Smooth muscle cell (in vitro differentiated cells): ENCODE measurements at regions not wholly inside any gene's neighbourhood (a gene's known extent, or its start where the extent isn't known, plus 50 kb on each side); places are given as distances from the start of the nearest gene placed in this dataset.

Experiments used
- DNase-seq: peaks from one replicate; lab custom pipeline; 2025; ENCODE audit not compliant: unreplicated experiment; lab: John Stamatoyannopoulos, UW
- H2AFZ ChIP-seq: fragments of 200-600 bp; sonication (generic); 2 replicates; pipeline ENCODE4 v1.6.0; 2016; ENCODE audit warnings: antibody characterized with exemption, low read depth, mild to moderate bottlenecking
- H3F3A ChIP-seq: fragments of 200-600 bp; sonication (generic); 2 replicates; pipeline ENCODE4 v1.6.0; 2017; ENCODE audit warnings: antibody characterized with exemption, low read depth
- H3K27ac ChIP-seq: fragments of 200-600 bp; sonication (generic); 2 replicates; pipeline ENCODE4 v1.5.1; 2016; ENCODE audit warnings: low read depth, mild to moderate bottlenecking
- H3K27me3 ChIP-seq: fragments of 200-600 bp; sonication (generic); 2 replicates; pipeline ENCODE4 v1.6.1; 2016; ENCODE audit warnings: low read depth, mild to moderate bottlenecking
- H3K36me3 ChIP-seq: fragments of 200-600 bp; sonication (generic); 2 replicates; pipeline ENCODE4 v1.5.1; 2016; ENCODE audit warnings: low read depth
- H3K4me1 ChIP-seq: fragments of 200-600 bp; sonication (generic); 2 replicates; pipeline ENCODE4 v1.5.1; 2016; ENCODE audit warnings: low read depth
- H3K4me2 ChIP-seq: fragments of 200-600 bp; sonication (generic); 2 replicates; pipeline ENCODE4 v1.6.0; 2016; ENCODE audit warnings: mild to moderate bottlenecking
- H3K4me3 ChIP-seq: fragments of 200-600 bp; sonication (generic); 2 replicates; pipeline ENCODE4 v1.5.1; 2016; ENCODE audit warnings: mild to moderate bottlenecking
- H3K79me2 ChIP-seq: fragments of 200-600 bp; sonication (generic); 2 replicates; pipeline ENCODE4 v1.6.0; 2016; ENCODE audit warnings: low read depth, mild to moderate bottlenecking
- H3K9ac ChIP-seq: fragments of 200-600 bp; sonication (generic); 2 replicates; pipeline ENCODE4 v1.6.0; 2016; ENCODE audit warnings: low read depth
- H3K9me3 ChIP-seq: fragments of 200-600 bp; sonication (generic); replicated peaks from 2 replicates; pipeline ENCODE4 v1.5.1; 2016; ENCODE audit warnings: low read depth
- H4K20me1 ChIP-seq: fragments of 200-600 bp; sonication (generic); 2 replicates; pipeline ENCODE4 v1.6.0; 2016; ENCODE audit warnings: low read depth
- CTCF ChIP-seq: fragments of 200-600 bp; sonication (generic); IDR thresholded peaks from 2 replicates; pipeline ENCODE4 v1.5.1; 2017; ENCODE audit warnings: borderline replicate concordance, mild to moderate bottlenecking, antibody characterized with exemption; ENCODE audit not compliant: insufficient read depth, poor library complexity, severe bottlenecking
- WGBS: methylation state at CpG from one replicate; pipeline ENCODE4 v1.1.7; 2016; ENCODE audit warnings: low lambda C conversion rate; 5-methylcytosine and 5-hydroxymethylcytosine counted together

DNA sequence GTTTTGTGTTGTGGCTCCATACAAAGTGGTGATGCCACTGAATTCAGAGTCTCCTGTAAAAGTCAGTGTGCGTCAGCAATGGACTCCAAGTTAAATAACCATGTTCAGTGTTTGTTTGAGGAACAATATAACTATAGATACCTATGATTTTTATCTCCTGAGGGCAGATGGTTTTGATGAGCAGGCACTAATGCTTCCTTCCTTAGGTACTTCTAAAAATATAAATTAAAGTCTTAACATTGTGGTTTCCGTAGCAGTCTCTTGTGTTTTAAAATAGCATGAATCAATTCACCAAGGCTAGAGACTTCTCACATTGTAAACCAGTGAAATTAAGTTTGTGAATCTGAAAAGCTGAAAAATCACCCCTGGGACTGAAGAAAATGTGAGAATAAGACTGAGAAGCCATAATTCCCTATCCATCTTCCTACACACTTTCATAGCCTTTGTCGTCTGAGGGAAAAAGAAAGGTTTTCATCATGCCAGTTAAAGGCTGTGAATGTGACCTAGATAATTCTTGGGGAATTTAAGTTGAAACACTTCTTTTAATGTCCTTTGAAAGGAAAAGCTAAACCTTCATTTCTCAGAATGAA lies 1502.9 kb downstream of the CDH11 start:
- Histone ChIP-seq H3K9me3 (no peaks in the 10 kb centered on the region), H2AFZ (no peak overlapping the region), H3K4me3 (no peak overlapping the region), H4K20me1 (no peaks in the 10 kb centered on the region), H3K27me3 (no peaks in the 10 kb centered on the region), H3K4me1 (no peaks in the 10 kb centered on the region), H3K27ac (no peak overlapping the region), H3K36me3 (no peaks in the 10 kb centered on the region), H3K4me2 (no peak overlapping the region), H3K9ac (no peak overlapping the region), H3K79me2 (no peaks in the 10 kb centered on the region), H3F3A (no peaks in the 10 kb centered on the region)
- no peak for TF ChIP-seq CTCF
- no peak for DNase-seq
- WGBS = 95% methylated on average over 3 of the region's 3 CpGs

- Histone ChIP-seq H3K9ac (no peak overlapping the region), H4K20me1 (no peaks in the 10 kb centered on the region), H2AFZ (no peak overlapping the region), H3F3A (no peaks in the 10 kb centered on the region), H3K27ac (no peak overlapping the region), H3K27me3 (no peaks in the 10 kb centered on the region), H3K4me2 (no peak overlapping the region), H3K79me2 (no peaks in the 10 kb centered on the region), H3K36me3 (no peaks in the 10 kb centered on the region), H3K4me1 (peaks cover 6% of the 10 kb centered on the region), H3K9me3 (no peaks in the 10 kb centered on the region), H3K4me3 (no peak overlapping the region)
- 95% methylated on average over 16 of the region's 16 CpGs for WGBS
- no peak for DNase-seq
- no peak for TF ChIP-seq CTCF
These were observed 1503.7 kb downstream of the CDH11 start for GRCh38 chr16:63617990-63618763.

DNA sequence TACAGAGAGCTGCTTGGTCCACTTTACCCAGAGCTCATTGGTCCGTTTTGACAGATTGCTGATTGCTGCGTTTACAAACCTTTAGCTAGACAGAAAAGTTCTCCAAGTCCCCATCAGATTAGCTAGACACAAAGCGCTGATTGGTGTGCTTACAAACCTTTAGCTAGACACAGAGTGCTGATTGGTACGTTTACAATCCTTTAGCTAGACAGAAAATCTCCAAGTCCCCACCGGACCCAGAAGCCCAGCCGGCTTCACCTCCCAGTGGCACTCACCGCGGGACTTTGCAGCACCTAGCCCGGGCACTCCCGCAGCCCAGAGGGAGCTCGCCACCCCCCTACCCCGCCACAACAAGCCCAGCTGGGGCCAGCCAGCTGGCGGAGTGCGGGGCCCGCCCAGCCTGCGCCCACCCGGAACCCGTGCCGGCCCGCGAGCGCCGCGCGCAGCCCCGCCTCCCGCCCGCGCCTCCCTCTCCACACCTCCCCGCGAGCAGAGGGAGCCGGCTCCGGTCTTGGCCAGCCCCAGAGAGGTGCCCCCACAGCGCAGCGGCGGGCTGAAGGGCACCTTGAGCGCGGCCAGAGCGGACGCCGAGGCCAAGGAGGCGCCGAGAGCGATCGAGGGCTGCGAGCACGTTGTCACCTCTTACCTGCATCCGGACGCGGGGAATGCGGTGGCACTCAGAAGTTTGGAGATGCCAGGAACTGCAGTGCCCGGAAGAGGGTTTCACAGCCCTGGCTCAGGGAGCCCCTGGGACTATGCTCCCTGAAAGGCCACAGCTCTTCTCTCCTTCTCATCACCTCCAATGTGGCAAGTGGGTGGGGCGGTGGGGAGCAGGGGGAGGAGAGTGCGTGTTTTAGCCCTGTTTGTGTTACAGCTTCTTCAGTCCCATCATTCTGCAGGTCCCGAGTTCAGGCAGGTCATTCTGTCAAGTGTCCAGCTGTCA lies 1504.5 kb downstream of the CDH11 start:
- Histone ChIP-seq H3K27me3 (no peaks in the 10 kb centered on the region), H4K20me1 (no peaks in the 10 kb centered on the region), H3K4me2 (no peak overlapping the region), H3K4me1 (peaks cover 9% of the 10 kb centered on the region), H2AFZ (no peak overlapping the region), H3K36me3 (no peaks in the 10 kb centered on the region), H3K27ac (no peak overlapping the region), H3K9ac (no peak overlapping the region), H3K4me3 (no peak overlapping the region), H3K79me2 (no peaks in the 10 kb centered on the region), H3K9me3 (no peaks in the 10 kb centered on the region), H3F3A (no peaks in the 10 kb centered on the region)
- TF ChIP-seq CTCF = no peak
- DNase-seq = no peak
- WGBS = 93% methylated on average over 33 of the region's 55 CpGs
